B cell (primary cell): ENCODE measurements at regions not wholly inside any gene's neighbourhood (a gene's known extent, or its start where the extent isn't known, plus 50 kb on each side); places are given as distances from the start of the nearest gene placed in this dataset.
"Not testable (repeated sequence)": the region's sequence is repeated elsewhere in the genome, so short reads cannot be mapped to it uniquely, and the experiment has no call there.

Experiments
- EZH2 ChIP-seq: IDR thresholded peaks from 2 replicates; pipeline ENCODE4 v1.6.1; 2012; ENCODE audit warnings: borderline replicate concordance, low read depth, mild to moderate bottlenecking, moderate library complexity, low read length; ENCODE audit not compliant: insufficient read depth, poor library complexity, severe bottlenecking
- TF ChIP-seq, protein P1 (sequence below): fragments of 200-600 bp; IDR thresholded peaks from one replicate; pipeline ENCODE4 v1.8.0; 2022; ENCODE audit warnings: antibody characterized with exemption, mild to moderate bottlenecking

DNA sequence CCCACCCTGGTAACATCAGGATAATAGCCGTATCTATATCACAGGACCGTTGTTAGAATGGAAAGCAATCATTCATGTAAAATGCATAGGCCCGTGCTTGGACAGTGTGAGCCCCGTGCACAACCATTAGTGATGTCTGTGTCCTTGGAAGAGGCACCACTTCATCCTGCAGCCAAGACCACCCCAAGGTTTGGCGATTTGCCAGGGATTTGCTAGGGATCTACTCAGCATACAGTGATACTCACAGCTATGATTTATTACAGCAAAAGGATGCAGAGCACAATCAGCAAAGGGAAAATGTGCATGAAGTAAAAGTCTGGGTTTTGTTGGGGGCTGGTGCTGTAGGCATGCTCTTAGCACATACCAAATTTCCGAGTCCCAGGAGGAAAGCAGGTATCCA, 115.9 kb upstream of the PHACTR3 start:
- TF ChIP-seq, protein P1, sequence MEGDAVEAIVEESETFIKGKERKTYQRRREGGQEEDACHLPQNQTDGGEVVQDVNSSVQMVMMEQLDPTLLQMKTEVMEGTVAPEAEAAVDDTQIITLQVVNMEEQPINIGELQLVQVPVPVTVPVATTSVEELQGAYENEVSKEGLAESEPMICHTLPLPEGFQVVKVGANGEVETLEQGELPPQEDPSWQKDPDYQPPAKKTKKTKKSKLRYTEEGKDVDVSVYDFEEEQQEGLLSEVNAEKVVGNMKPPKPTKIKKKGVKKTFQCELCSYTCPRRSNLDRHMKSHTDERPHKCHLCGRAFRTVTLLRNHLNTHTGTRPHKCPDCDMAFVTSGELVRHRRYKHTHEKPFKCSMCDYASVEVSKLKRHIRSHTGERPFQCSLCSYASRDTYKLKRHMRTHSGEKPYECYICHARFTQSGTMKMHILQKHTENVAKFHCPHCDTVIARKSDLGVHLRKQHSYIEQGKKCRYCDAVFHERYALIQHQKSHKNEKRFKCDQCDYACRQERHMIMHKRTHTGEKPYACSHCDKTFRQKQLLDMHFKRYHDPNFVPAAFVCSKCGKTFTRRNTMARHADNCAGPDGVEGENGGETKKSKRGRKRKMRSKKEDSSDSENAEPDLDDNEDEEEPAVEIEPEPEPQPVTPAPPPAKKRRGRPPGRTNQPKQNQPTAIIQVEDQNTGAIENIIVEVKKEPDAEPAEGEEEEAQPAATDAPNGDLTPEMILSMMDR, result not testable (repeated sequence)
- TF ChIP-seq EZH2, result not testable (repeated sequence)
